HG03520 (cell line): ENCODE measurements at regions not wholly inside any gene's neighbourhood (a gene's known extent, or its start where the extent isn't known, plus 50 kb on each side); places are given as distances from the start of the nearest gene placed in this dataset.

ENCODE experiments used
- ATAC-seq: cut with Tn5 transposase; IDR thresholded peaks from one replicate; pipeline ENCODE4 v1.9.1; 2021; ENCODE audit warnings: mild to moderate bottlenecking, moderate library complexity; ENCODE audit not compliant: unreplicated experiment

- no peak for ATAC-seq
Observed at GRCh38 chr4:18935659-18936345, 914.2 kb upstream of the LCORL start.

- ATAC-seq, result no peak
Observed at GRCh38 chr4:18934197-18934596, 912.6 kb upstream of the LCORL start.

- no peak for ATAC-seq
Observed at GRCh38 chr4:18932730-18933339, 911.3 kb upstream of the LCORL start.

GRCh38 chr4:18931643-18932377 is 910.3 kb upstream of the LCORL start:
- no peak for ATAC-seq

- no peak for ATAC-seq
Observed at GRCh38 chr4:18930487-18930886, 908.9 kb upstream of the LCORL start.

GRCh38 chr4:18923496-18924161 is 902.1 kb upstream of the LCORL start:
- ATAC-seq, result no peak

DNA sequence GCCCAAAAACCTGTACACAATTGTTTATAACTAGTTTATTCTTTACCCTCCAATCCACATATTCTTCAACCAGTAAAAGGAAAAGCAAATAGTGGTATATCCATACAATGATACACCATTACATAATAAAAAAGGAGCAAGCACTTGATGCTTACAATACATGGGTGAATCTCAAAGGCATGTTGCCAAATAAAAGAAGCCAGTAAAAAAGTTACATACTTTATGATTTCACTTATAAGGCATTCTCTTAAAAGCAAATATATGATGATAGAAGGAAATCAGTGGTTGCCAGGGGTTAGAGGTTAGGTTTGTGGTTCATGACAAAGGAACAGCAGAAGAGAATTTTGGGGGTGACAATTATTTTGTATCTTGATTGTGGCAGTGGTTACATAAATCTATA is 896.1 kb upstream of the LCORL start:
- no peak for ATAC-seq

DNA sequence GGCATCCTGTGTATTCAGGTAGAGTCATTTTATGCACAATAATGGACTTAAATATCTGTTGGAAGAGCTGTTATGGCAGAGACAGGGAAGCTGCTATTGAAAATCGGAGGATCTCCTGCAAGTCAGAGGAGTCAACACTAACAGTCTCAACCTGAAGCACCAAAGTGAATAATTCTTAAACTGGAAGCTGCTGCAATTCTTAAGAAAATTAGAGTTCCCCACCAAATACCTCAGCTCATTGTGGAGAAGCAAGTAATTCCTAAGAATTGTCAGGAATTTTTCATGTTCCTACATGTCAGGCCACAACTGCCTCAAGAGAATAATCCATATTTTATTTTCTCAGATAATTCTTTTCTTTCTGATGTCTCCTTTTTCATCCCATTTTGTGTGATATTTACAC is 892.6 kb upstream of the LCORL start:
- ATAC-seq, result no peak

DNA sequence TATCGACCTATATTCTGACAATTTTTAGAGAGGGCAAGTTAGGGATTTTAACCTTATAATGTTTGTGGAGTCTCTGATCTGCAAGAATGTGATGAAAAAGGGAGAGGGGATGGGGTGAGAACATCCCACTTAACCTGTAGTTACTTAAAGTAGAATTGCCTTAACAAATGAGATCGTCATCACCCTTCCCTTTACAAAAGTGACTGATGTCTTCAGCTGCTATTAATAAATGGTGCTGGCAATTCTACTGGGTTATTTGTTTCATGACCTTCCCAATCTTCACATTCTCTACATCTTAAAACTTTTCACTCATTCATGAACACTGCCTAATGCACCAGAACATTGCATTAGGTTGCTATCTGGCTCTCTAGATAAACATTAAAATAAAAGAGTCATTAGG is 873.4 kb upstream of the LCORL start:
- ATAC-seq, result no peak

- no peak for ATAC-seq
Observed at GRCh38 chr4:18882468-18882867, 860.9 kb upstream of the LCORL start.

DNA sequence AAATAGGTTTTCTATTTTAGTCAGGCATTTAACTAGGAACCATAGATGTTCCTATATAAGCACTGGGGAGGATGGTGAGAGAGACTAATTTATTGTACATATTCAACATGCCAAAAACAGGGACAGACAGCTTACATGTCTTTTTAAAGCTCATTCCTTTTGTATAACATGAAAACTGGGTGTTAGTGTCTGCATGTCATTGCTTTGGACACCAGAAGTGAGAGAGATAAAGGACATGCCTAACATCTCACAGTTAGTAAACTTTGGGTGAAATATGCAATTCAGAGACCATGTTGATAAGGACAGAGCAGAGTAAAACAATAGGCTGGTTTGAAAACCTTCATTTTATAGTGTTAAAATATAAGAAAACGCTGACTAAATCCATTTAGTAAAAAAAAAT is 860.0 kb upstream of the LCORL start:
- no peak for ATAC-seq

DNA sequence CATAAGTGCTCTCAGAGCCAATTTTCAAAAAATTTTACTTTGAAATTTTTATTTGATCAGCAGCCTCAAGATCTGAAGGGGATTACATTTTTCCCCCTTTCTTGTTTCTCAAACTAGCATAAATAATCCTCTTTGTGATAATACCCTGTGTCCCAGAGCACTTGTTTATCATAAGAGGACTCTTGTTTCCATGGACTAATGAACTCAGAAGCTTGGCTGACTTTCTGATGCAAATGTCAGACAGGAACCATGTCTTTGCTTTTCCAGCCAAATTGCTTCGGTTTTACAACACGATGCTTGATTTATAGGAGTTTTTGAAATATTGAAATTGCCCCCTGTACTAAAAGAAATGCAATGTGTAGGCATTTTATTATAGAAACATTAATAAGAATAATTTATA is 859.3 kb upstream of the LCORL start:
- ATAC-seq, result no peak

- no peak for ATAC-seq
Observed at GRCh38 chr4:18878561-18878960, 857.0 kb upstream of the LCORL start.

- ATAC-seq, result no peak
Observed at GRCh38 chr4:18869166-18869565, 847.6 kb upstream of the LCORL start.

- ATAC-seq, result no peak
Observed at GRCh38 chr4:18860836-18861530, 839.4 kb upstream of the LCORL start.

GRCh38 chr4:18859468-18859867 is 837.9 kb upstream of the LCORL start:
- ATAC-seq, result no peak

GRCh38 chr4:18858229-18858922 is 836.8 kb upstream of the LCORL start:
- ATAC-seq, result no peak

GRCh38 chr4:18850867-18851266 is 829.3 kb upstream of the LCORL start:
- no peak for ATAC-seq

- no peak for ATAC-seq
Observed at GRCh38 chr4:18847249-18847890, 825.8 kb upstream of the LCORL start.

DNA sequence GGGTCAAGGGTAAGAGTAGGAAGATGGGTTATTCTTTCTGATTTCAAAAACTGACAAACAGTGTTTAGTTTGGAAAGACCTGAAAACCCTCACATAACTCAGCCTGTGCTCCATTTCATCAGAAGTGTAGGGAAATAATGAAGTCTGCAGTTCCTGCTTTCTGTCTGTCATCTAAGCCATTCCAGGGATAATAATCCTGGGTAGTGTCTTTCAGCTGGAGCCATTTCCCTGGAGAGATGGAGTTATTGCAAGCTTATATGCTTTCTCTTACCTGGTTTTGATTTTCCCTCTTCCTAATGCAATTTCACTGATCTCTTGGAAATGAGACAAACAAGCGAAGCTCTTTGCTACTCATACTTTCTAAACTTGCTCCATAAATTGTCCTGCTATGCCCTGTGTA is 824.8 kb upstream of the LCORL start:
- no peak for ATAC-seq
